ENCODE measurements at regions not wholly inside any gene's neighbourhood (a gene's known extent, or its start where the extent isn't known, plus 50 kb on each side); places are given as distances from the start of the nearest gene placed in this dataset.

GRCh38 chr7:35463751-35464150 is 209.9 kb upstream of the TBX20 start:
- POLR2A ChIA-PET = no interaction called here
- Histone ChIP-seq H3K4me1 (ENCODE audit: control insufficient read depth, extremely low read depth, insufficient read depth, low read length) (no peaks in the 10 kb centered on the region), H2AFZ (ENCODE audit: low read depth, low read length) (no peak overlapping the region), H3K27me3 (ENCODE audit: control insufficient read depth in 2 of 2, insufficient read depth in 2 of 2, low read length in 2 of 2) (no peaks in the 10 kb centered on the region), H3K79me2 (ENCODE audit: control insufficient read depth, insufficient read depth, low read length) (no peaks in the 10 kb centered on the region), H3K9me1 (replicated peaks; ENCODE audit: control insufficient read depth, extremely low read depth, insufficient read depth, low read length) (no peaks in the 10 kb centered on the region), H3K9ac (replicated peaks; ENCODE audit: extremely low read depth, insufficient read depth, low read length) (no peak overlapping the region), H3K4me3 (replicated peaks in 1 of 3; ENCODE audit: insufficient read depth in 1 of 3, low read depth in 1 of 3, low read length in 3 of 3) (no peak overlapping the region), H3K27ac (ENCODE audit: insufficient read depth, low read depth, low read length) (no peak overlapping the region), H3K4me2 (ENCODE audit: insufficient read depth, low read length) (no peak overlapping the region), H3K9me3 (replicated peaks; ENCODE audit: control insufficient read depth, insufficient read depth, low read length) (no peaks in the 10 kb centered on the region), H3K36me3 (ENCODE audit: control insufficient read depth in 2 of 2, extremely low read depth in 1 of 2, insufficient read depth in 2 of 2, low read length in 2 of 2) (no peaks in the 10 kb centered on the region), H4K20me1 (replicated peaks; ENCODE audit: control insufficient read depth, extremely low read depth, insufficient read depth, low read length) (no peaks in the 10 kb centered on the region)
- TF ChIP-seq MYC (IDR thresholded peaks at IDR 0.05; ENCODE audit: low read depth, low read length) = no peak
- TF ChIP-seq EZH2 (IDR thresholded peaks at IDR 0.05; ENCODE audit: borderline replicate concordance, low read depth, low read length, severe bottlenecking) = no peak
- TF ChIP-seq JUN (IDR thresholded peaks at IDR 0.05; ENCODE audit: borderline replicate concordance, insufficient read depth, insufficient read length, low read depth) = no peak
- no peak for TF ChIP-seq POLR2A (IDR thresholded peaks at IDR 0.05; ENCODE audit: low read depth, low read length)
- no peak for TF ChIP-seq POLR2AphosphoS5 (IDR thresholded peaks at IDR 0.05; ENCODE audit: insufficient read depth, low read depth, low read length)
- TF ChIP-seq FOS (IDR thresholded peaks at IDR 0.05; ENCODE audit: borderline replicate concordance, insufficient read depth, low read length) = no peak
- TF ChIP-seq GATA2 (IDR thresholded peaks at IDR 0.05; ENCODE audit: insufficient read depth, insufficient read length, low read depth, low read length) = no peak
- no peak for TF ChIP-seq MAX (IDR thresholded peaks at IDR 0.05; ENCODE audit: insufficient read depth, insufficient read length)
- TF ChIP-seq CTCF (IDR thresholded peaks at IDR 0.05; ENCODE audit: extremely low read depth in 1 of 2, insufficient read depth in 1 of 2, low read depth in 1 of 2, low read length in 2 of 2) = no peak
- no TSS peak for BruUV-seq (replicated peaks)
- dilution Hi-C loops (cut with MboI; ENCODE audit: extremely low pct_ligation_motif_present, low sequenced_read_pairs) = no loop called here
- no peak for FAIRE-seq
- no peak for DNase-seq (ENCODE audit: low read depth, low spot score)
- CTCF ChIA-PET = interaction anchor here (1.1 kb wide), 1 partner anchor 39 kb away, joined by 3 read pairs; no protein-coding TSS in a partner anchor
- intact Hi-C loops (cut with micrococcal nuclease) = no loop called here
